Mammary epithelial cell (primary cell): ENCODE measurements at regions not wholly inside any gene's neighbourhood (a gene's known extent, or its start where the extent isn't known, plus 50 kb on each side); places are given as distances from the start of the nearest gene placed in this dataset.
"Not testable (repeated sequence)": the region's sequence is repeated elsewhere in the genome, so short reads cannot be mapped to it uniquely, and the experiment has no call there.

Experiments used
- CTCF ChIP-seq, 2 donors: IDR thresholded peaks in 1 of 2; conservative IDR thresholded peaks in 1 of 2; 2 replicates each; pipeline ENCODE4 v1.5.1; 2011 to 2012; ENCODE audit warnings: inconsistent platforms in 2 of 2, low read length in 2 of 2, mild to moderate bottlenecking in 2 of 2, control low read depth in 1 of 2, low read depth in 1 of 2; ENCODE audit not compliant: insufficient read depth in 1 of 2; ENCODE audit errors: extremely low read depth in 1 of 2
- EZH2 ChIP-seq: IDR thresholded peaks from 2 replicates; pipeline ENCODE4 v1.6.1; 2012; ENCODE audit warnings: low read length, inconsistent platforms, borderline replicate concordance

GRCh38 chr6:94851329-94851728 lies 726.0 kb upstream of the MANEA start:
- TF ChIP-seq CTCF (conservative IDR thresholded peaks at IDR 0.05 in 1 of 2, IDR thresholded peaks at IDR 0.05 in 1 of 2; ENCODE audit: extremely low read depth in 1 of 2, insufficient read depth in 1 of 2, low read depth in 1 of 2, low read length in 2 of 2); EZH2: not testable (repeated sequence)
